GM21723 (cell line): ENCODE measurements at regions not wholly inside any gene's neighbourhood (a gene's known extent, or its start where the extent isn't known, plus 50 kb on each side); places are given as distances from the start of the nearest gene placed in this dataset.
"Not testable (repeated sequence)": the region's sequence is repeated elsewhere in the genome, so short reads cannot be mapped to it uniquely, and the experiment has no call there.

Experiments
- ATAC-seq: cut with Tn5 transposase; IDR thresholded peaks from one replicate; pipeline ENCODE4 v1.9.1; 2021; ENCODE audit warnings: mild to moderate bottlenecking, moderate library complexity; ENCODE audit not compliant: unreplicated experiment

GRCh38 chr2:47728551-47728950 is 54.4 kb upstream of the MSH6 start:
- ATAC-seq = no peak

GRCh38 chr2:47727956-47728355 is 55.0 kb upstream of the MSH6 start:
- ATAC-seq = no peak

GRCh38 chr2:47726978-47727377 is 56.0 kb upstream of the MSH6 start:
- ATAC-seq = not testable (repeated sequence)

- ATAC-seq = no peak
These were observed 57.1 kb upstream of the MSH6 start for GRCh38 chr2:47725808-47726207.

- ATAC-seq = peak; percentile 93
These were observed 58.5 kb upstream of the MSH6 start for GRCh38 chr2:47724221-47724981.

- no peak for ATAC-seq
These were observed 61.6 kb upstream of the MSH6 start for GRCh38 chr2:47721296-47721695.

- no peak for ATAC-seq
These were observed 62.4 kb upstream of the MSH6 start for GRCh38 chr2:47720559-47720958.

- no peak for ATAC-seq
These were observed 62.9 kb upstream of the MSH6 start for GRCh38 chr2:47720036-47720435.

- ATAC-seq = peak; percentile 49
These were observed 63.8 kb upstream of the MSH6 start for GRCh38 chr2:47719099-47719498.

- not testable (repeated sequence) for ATAC-seq
These were observed 66.6 kb upstream of the MSH6 start for GRCh38 chr2:47716307-47716706.

- no peak for ATAC-seq
These were observed 67.4 kb upstream of the MSH6 start for GRCh38 chr2:47715552-47715951.

- peak; percentile 92 for ATAC-seq
These were observed 74.0 kb upstream of the MSH6 start for GRCh38 chr2:47708801-47709499.

- no peak for ATAC-seq
These were observed 78.7 kb upstream of the MSH6 start for GRCh38 chr2:47704287-47704686.

GRCh38 chr2:47699533-47700215 is 83.3 kb upstream of the MSH6 start:
- ATAC-seq = no peak

- not testable (repeated sequence) for ATAC-seq
These were observed 84.4 kb upstream of the MSH6 start for GRCh38 chr2:47698436-47698972.

- not testable (repeated sequence) for ATAC-seq
These were observed 85.1 kb upstream of the MSH6 start for GRCh38 chr2:47697681-47698435.

- ATAC-seq = peak; percentile 86
These were observed 85.8 kb upstream of the MSH6 start for GRCh38 chr2:47697000-47697601.

GRCh38 chr2:47696478-47696831 is 86.5 kb upstream of the MSH6 start:
- no peak for ATAC-seq

GRCh38 chr2:47695800-47696477 is 87.0 kb upstream of the MSH6 start:
- ATAC-seq = no peak

- not testable (repeated sequence) for ATAC-seq
These were observed 88.5 kb upstream of the MSH6 start for GRCh38 chr2:47694451-47694850.
